ENCODE measurements at regions not wholly inside any gene's neighbourhood (a gene's known extent, or its start where the extent isn't known, plus 50 kb on each side); places are given as distances from the start of the nearest gene placed in this dataset.

DNA sequence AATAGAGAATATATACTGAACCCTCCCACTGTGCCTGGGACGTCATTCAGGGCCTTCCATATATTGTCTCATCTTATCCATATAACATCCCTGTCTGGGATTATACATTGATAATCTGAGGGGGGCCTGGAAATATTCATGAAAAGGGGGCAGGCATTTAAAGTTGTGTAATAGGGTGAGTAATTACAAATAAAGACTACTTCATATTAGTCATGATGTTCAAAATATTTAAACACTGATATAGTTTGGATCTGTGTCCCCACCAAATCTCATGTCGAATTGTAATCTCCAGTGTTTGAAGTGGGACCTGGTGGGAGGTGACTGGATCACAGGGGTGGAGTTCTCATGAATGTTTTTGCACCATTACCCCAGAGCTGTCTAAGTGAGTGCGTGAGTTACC lies 97.8 kb downstream of the AQP9 start:
- H3K27ac ChIP-seq: no peak overlapping the region
- TF ChIP-seq, protein P1, sequence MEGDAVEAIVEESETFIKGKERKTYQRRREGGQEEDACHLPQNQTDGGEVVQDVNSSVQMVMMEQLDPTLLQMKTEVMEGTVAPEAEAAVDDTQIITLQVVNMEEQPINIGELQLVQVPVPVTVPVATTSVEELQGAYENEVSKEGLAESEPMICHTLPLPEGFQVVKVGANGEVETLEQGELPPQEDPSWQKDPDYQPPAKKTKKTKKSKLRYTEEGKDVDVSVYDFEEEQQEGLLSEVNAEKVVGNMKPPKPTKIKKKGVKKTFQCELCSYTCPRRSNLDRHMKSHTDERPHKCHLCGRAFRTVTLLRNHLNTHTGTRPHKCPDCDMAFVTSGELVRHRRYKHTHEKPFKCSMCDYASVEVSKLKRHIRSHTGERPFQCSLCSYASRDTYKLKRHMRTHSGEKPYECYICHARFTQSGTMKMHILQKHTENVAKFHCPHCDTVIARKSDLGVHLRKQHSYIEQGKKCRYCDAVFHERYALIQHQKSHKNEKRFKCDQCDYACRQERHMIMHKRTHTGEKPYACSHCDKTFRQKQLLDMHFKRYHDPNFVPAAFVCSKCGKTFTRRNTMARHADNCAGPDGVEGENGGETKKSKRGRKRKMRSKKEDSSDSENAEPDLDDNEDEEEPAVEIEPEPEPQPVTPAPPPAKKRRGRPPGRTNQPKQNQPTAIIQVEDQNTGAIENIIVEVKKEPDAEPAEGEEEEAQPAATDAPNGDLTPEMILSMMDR (IDR thresholded peaks at IDR 0.05): no peak
- H3K79me2 ChIP-seq: no peaks in the 10 kb centered on the region
- H3K27me3 ChIP-seq (ENCODE audit: control insufficient read depth, insufficient read depth, low read length): no peaks in the 10 kb centered on the region
- no peaks in the 10 kb centered on the region for H3K36me3 ChIP-seq (ENCODE audit: control insufficient read depth, insufficient read depth, low read length)
- no peak overlapping the region for H2AFZ ChIP-seq
- no peaks in the 10 kb centered on the region for H3K9me3 ChIP-seq (ENCODE audit: control insufficient read depth, low read length)
- H3K4me1 ChIP-seq: no peaks in the 10 kb centered on the region
- H3K4me3 ChIP-seq (ENCODE audit: low read depth, low read length): no peak overlapping the region
- no peak overlapping the region for H3K4me2 ChIP-seq (ENCODE audit: low read length)
- no peak overlapping the region for H3K9ac ChIP-seq

DNA sequence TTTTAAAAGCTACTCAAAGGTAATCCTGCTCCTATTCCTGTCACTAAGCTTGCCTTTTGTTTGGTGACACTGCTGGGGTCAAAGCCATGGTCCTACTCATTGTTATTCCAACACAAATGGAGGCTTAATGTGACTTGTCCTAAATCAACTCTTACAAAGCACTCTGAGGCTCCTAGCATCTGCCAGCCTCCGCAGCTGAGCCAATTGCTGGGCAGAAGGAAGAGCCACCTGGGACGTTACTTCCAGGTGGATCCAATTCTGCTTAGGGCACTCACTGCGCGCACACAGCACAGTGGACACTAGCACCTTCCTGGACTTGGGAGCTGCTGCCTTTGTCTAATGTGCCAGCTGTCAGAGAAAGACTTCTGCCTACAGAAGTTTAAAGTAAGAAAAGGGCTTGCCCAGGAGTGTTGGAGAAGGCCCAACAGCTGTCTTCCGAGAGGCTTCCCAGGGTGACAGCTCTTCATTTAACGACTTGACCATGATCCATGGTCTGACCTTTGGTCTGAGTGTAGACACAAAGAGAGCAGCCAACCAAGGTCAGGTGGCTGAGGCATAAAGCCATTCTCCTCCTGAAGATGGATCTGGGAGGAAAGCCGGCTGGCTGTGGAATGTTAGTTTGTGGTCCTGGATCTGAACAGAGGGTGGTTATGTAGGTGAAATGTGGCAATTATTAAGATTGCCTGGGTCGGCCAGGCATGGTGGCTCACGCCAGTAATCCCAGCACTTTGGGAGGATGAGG lies 102.2 kb downstream of the AQP9 start:
- Histone ChIP-seq H3K27me3 (ENCODE audit: control insufficient read depth, insufficient read depth, low read length) (no peaks in the 10 kb centered on the region), H2AFZ (no peak overlapping the region), H3K4me3 (ENCODE audit: low read depth, low read length) (no peak overlapping the region), H3K9ac (no peak overlapping the region), H3K9me3 (ENCODE audit: control insufficient read depth, low read length) (no peaks in the 10 kb centered on the region), H3K36me3 (ENCODE audit: control insufficient read depth, insufficient read depth, low read length) (no peaks in the 10 kb centered on the region), H3K27ac (no peak overlapping the region), H3K4me1 (no peaks in the 10 kb centered on the region), H3K4me2 (ENCODE audit: low read length) (no peak overlapping the region), H3K79me2 (no peaks in the 10 kb centered on the region)
- TF ChIP-seq, protein P1 (IDR thresholded peaks at IDR 0.05): no peak

DNA sequence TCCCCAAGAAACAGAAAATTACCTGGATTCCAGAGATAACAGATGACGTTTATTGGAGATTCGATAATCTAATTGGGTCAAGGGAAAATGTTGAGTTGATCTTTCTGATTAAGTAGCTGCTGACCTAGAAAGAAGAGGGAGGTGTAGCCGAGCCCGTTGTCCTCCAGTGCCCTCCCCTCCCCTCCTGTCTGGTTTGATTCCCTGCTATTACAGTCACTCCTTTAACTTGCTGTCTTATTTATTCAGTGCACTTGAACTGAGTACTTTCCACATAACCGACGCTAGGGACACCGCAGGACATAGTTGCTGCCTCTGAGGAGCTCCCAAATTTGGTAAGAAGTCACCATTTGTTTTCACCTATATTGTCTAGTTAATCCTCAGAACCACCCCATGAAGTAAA lies 103.7 kb downstream of the AQP9 start:
- Histone ChIP-seq H3K9ac (no peak overlapping the region), H3K4me2 (ENCODE audit: low read length) (no peak overlapping the region), H3K36me3 (ENCODE audit: control insufficient read depth, insufficient read depth, low read length) (no peaks in the 10 kb centered on the region), H3K79me2 (no peaks in the 10 kb centered on the region), H2AFZ (no peak overlapping the region), H3K4me3 (ENCODE audit: low read depth, low read length) (no peak overlapping the region), H3K27me3 (ENCODE audit: control insufficient read depth, insufficient read depth, low read length) (no peaks in the 10 kb centered on the region), H3K9me3 (ENCODE audit: control insufficient read depth, low read length) (no peaks in the 10 kb centered on the region), H3K27ac (no peak overlapping the region), H3K4me1 (no peaks in the 10 kb centered on the region)
- TF ChIP-seq, protein P1 (IDR thresholded peaks at IDR 0.05): no peak

DNA sequence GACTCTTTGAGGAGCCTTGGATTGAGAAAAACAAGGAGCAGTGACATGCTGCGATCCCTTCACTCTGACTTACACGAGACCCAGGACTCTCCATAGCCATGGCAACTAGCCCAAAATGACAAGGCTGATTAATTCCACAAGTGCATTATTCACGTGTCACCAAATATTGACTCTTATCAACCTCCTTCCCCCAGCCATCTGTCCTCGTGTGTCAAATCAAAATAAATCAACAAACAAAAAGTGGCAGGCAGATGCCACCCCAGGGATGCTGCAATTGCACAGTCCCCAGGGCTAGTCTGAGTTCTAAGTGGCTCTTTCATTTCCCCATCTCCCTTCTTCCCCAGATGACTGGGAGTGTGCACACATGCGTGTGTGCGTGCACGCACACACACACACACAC lies 104.9 kb downstream of the AQP9 start:
- H3K27ac ChIP-seq: no peak overlapping the region
- H3K79me2 ChIP-seq: no peaks in the 10 kb centered on the region
- no peaks in the 10 kb centered on the region for H3K36me3 ChIP-seq (ENCODE audit: control insufficient read depth, insufficient read depth, low read length)
- H3K9ac ChIP-seq: no peak overlapping the region
- TF ChIP-seq, protein P1 (IDR thresholded peaks at IDR 0.05): no peak
- H3K27me3 ChIP-seq (ENCODE audit: control insufficient read depth, insufficient read depth, low read length): no peaks in the 10 kb centered on the region
- H2AFZ ChIP-seq: no peak overlapping the region
- no peak overlapping the region for H3K4me3 ChIP-seq (ENCODE audit: low read depth, low read length)
- no peaks in the 10 kb centered on the region for H3K4me1 ChIP-seq
- H3K4me2 ChIP-seq (ENCODE audit: low read length): no peak overlapping the region
- H3K9me3 ChIP-seq (ENCODE audit: control insufficient read depth, low read length): no peaks in the 10 kb centered on the region

DNA sequence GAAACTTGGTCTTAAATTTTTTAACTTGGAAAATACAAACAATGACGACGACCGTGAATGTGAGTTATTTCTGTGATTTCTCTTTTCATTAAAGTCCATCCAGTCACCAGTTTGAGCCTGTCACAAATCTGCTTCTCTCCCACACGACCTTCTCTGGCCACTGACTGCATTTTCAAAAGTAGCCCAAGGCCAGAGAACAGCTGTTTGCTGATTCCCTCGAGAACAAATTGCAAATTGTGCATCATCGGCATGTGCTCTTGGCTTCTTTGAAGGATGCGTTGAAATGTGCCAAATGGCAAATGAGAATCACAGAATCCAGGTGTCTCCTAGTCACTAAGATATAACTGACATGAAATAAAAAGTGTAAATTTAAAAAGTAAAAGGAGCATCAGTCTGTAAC lies 106.4 kb downstream of the AQP9 start:
- Histone ChIP-seq H3K4me3 (ENCODE audit: low read depth, low read length) (no peak overlapping the region), H3K27ac (no peak overlapping the region), H3K79me2 (no peaks in the 10 kb centered on the region), H2AFZ (no peak overlapping the region), H3K9me3 (ENCODE audit: control insufficient read depth, low read length) (no peaks in the 10 kb centered on the region), H3K36me3 (ENCODE audit: control insufficient read depth, insufficient read depth, low read length) (no peaks in the 10 kb centered on the region), H3K4me2 (ENCODE audit: low read length) (no peak overlapping the region), H3K4me1 (no peaks in the 10 kb centered on the region), H3K27me3 (ENCODE audit: control insufficient read depth, insufficient read depth, low read length) (no peaks in the 10 kb centered on the region), H3K9ac (no peak overlapping the region)
- TF ChIP-seq, protein P1 (IDR thresholded peaks at IDR 0.05): no peak

Data from parathyroid adenoma (tissue), 2 donors.